ENCODE measurements at regions not wholly inside any gene's neighbourhood (a gene's known extent, or its start where the extent isn't known, plus 50 kb on each side); places are given as distances from the start of the nearest gene placed in this dataset.
"Not testable (repeated sequence)": the region's sequence is repeated elsewhere in the genome, so short reads cannot be mapped to it uniquely, and the experiment has no call there.

DNA sequence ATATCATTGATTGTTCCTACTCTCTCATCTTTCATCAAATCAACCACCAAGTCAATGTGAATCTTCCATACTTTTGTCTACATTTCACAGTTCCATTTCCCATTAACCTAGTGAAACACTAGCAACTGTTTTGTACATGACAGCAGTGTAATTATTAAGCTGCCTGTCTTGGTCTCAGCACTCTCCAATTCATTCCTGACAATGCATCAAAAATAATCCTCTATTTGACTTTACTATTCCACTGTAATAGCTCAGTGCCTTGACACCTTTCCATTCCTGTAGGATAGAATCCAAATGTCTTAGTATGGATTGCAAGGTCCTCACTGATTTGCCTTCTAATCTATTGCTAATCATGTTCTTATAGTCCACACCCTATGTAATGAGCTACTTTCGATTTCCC is 2405.8 kb downstream of the PCDH7 start:
- TF ChIP-seq POLR2AphosphoS5 (IDR thresholded peaks at IDR 0.05) = no peak
- TF ChIP-seq POLR2A (IDR thresholded peaks at IDR 0.05) = no peak
- TF ChIP-seq, protein P1, sequence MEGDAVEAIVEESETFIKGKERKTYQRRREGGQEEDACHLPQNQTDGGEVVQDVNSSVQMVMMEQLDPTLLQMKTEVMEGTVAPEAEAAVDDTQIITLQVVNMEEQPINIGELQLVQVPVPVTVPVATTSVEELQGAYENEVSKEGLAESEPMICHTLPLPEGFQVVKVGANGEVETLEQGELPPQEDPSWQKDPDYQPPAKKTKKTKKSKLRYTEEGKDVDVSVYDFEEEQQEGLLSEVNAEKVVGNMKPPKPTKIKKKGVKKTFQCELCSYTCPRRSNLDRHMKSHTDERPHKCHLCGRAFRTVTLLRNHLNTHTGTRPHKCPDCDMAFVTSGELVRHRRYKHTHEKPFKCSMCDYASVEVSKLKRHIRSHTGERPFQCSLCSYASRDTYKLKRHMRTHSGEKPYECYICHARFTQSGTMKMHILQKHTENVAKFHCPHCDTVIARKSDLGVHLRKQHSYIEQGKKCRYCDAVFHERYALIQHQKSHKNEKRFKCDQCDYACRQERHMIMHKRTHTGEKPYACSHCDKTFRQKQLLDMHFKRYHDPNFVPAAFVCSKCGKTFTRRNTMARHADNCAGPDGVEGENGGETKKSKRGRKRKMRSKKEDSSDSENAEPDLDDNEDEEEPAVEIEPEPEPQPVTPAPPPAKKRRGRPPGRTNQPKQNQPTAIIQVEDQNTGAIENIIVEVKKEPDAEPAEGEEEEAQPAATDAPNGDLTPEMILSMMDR (IDR thresholded peaks at IDR 0.05) = no peak
- Histone ChIP-seq H3K4me3 (no peak overlapping the region), H3K36me3 (no peaks in the 10 kb centered on the region), H3K27ac (no peak overlapping the region), H3K4me1 (no peaks in the 10 kb centered on the region), H3K9me3 (no peaks in the 10 kb centered on the region), H3K27me3 (no peaks in the 10 kb centered on the region)
- DNase-seq (ENCODE audit: low spot score in 2 of 2) = no peak
- intact Hi-C loops (cut with DNase I; ENCODE audit: low total_unique reads) = no loop called here

DNA sequence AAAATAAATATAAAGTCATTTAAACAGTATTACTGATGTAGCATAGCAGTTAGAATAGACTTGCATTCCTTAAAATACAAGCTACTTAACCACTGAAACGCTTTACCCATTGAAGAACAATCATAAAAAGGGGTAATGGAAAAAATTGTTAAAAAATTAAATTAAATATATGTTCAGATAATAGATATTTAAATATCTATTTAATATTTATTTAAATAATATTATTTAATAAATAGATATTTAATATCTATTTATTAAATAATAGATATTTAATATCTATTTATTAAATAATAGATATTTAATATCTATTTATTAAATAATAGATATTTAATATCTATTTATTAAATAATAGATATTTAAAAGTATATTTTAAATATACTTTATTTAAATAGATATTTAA is 2410.5 kb downstream of the PCDH7 start:
- DNase-seq (ENCODE audit: low spot score in 2 of 2); H3K9me3 ChIP-seq; H3K27me3 ChIP-seq; H3K4me3 ChIP-seq; H3K36me3 ChIP-seq; intact Hi-C loops (cut with DNase I; ENCODE audit: low total_unique reads); H3K4me1 ChIP-seq; H3K27ac ChIP-seq: not testable (repeated sequence)

DNA sequence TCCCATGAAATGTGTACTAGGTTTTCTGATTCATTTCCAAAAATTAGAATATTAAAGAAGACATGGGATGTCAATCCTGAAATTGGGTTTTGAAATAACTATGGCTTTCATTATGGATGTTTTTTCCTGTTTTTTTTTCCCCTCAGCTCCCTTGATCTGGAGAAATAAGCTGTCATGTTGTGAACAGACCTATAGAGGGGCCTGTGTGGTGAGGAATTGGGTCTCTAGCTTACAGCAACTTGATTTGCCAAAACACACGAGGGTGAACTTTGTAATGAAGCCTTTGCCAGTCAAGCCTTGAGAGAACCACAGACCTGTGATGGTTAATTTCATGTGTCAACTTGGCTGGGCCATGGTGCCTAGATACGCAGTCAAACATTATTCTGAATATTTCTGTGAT is 2413.6 kb downstream of the PCDH7 start:
- intact Hi-C loops (cut with DNase I; ENCODE audit: low total_unique reads) = no loop called here
- no peak for TF ChIP-seq POLR2AphosphoS5 (IDR thresholded peaks at IDR 0.05)
- no peak for TF ChIP-seq POLR2A (IDR thresholded peaks at IDR 0.05)
- TF ChIP-seq, protein P1 (IDR thresholded peaks at IDR 0.05) = no peak
- no peak overlapping the region for H3K27ac ChIP-seq
- no peak for DNase-seq (ENCODE audit: low spot score in 2 of 2)
- no peak overlapping the region for H3K4me3 ChIP-seq
- H3K9me3 ChIP-seq = no peaks in the 10 kb centered on the region
- H3K4me1 ChIP-seq = no peaks in the 10 kb centered on the region
- H3K27me3 ChIP-seq = no peaks in the 10 kb centered on the region
- no peaks in the 10 kb centered on the region for H3K36me3 ChIP-seq

DNA sequence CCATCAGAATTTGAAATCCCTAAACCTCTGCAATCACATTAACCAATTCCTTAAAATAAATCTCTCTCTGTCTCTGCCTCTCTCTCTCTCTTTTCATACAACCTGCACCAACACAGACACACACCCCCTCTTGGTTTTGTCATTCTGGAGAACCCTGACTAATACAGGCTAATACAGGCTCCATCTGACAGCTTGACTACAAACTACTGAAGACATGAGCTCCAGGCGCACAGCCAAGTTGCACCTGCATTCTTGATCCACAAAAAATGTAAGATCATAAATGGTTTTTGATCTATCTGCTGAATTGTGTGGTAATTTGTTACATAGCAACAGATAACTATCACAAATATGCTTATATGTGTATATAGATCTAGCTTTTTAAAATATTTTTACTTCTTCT is 2414.2 kb downstream of the PCDH7 start:
- no peak for DNase-seq (ENCODE audit: low spot score in 2 of 2)
- no peaks in the 10 kb centered on the region for H3K4me1 ChIP-seq
- intact Hi-C loops (cut with DNase I; ENCODE audit: low total_unique reads) = no loop called here
- H3K36me3 ChIP-seq = no peaks in the 10 kb centered on the region
- H3K9me3 ChIP-seq = no peaks in the 10 kb centered on the region
- TF ChIP-seq, protein P1 (IDR thresholded peaks at IDR 0.05) = no peak
- TF ChIP-seq POLR2A (IDR thresholded peaks at IDR 0.05) (no peak), POLR2AphosphoS5 (IDR thresholded peaks at IDR 0.05) (no peak)
- no peaks in the 10 kb centered on the region for H3K27me3 ChIP-seq
- H3K27ac ChIP-seq = no peak overlapping the region
- no peak overlapping the region for H3K4me3 ChIP-seq

DNA sequence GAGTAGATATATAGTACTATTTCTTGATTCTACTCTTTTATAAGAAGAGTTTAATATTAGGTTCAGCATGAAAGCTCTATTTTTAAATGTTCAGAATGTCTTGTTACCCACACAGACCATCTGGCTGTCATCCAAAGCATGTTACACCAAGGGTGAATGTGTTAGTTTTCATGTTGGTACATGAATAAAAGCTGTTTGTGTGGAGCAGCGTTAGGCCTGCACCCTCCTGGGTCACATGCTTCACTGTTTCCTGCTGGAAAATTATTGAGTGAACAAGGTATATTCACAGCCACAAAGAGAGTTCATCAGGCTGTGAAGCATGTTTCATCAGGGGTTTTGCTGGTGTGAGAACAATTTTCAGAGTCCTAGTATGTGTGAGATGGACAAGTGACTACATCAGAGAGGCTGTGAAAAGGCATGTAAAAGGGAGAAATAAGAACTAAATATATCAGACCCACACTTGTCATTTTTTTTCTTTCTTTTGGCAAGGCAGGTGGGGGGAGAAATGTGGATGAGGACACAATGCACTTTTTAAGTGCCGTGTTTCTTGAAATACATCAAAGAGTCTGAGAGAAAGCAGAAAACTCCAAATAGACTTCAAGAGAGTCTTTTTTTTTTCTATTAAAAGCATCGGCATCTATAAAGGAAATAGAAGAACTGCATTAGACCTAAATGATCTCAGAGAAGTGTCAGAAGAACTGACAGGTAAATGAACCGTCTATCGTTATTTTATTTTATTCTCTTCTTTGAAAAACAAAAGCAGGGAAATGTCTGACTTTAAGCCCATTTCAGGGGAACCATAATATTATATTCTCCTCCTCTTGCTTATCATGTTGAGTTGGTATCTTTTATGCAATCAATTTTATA is 2429.7 kb downstream of the PCDH7 start:
- H3K4me1 ChIP-seq = no peaks in the 10 kb centered on the region
- H3K9me3 ChIP-seq = no peaks in the 10 kb centered on the region
- no peak overlapping the region for H3K4me3 ChIP-seq
- H3K27ac ChIP-seq = no peak overlapping the region
- DNase-seq (ENCODE audit: low spot score in 2 of 2) = no peak
- TF ChIP-seq, protein P1 (IDR thresholded peaks at IDR 0.05) = no peak
- TF ChIP-seq POLR2AphosphoS5 (IDR thresholded peaks at IDR 0.05) (no peak), POLR2A (IDR thresholded peaks at IDR 0.05) (no peak)
- no peaks in the 10 kb centered on the region for H3K36me3 ChIP-seq
- intact Hi-C loops (cut with DNase I; ENCODE audit: low total_unique reads) = no loop called here
- no peaks in the 10 kb centered on the region for H3K27me3 ChIP-seq
